Esophagus muscularis mucosa (tissue), 4 donors: ENCODE measurements at regions not wholly inside any gene's neighbourhood (a gene's known extent, or its start where the extent isn't known, plus 50 kb on each side); places are given as distances from the start of the nearest gene placed in this dataset.

ENCODE experiments used
- DNase-seq: peaks from one replicate; pipeline ENCODE4 v3.0.0-alpha.2; 2017; ENCODE audit errors: extremely low spot score
- H3K27ac ChIP-seq, 4 donors: fragments of 200-600 bp; sonication (generic); replicated peaks in 1 of 4; 1 replicate in 3 of 4; 2 replicates in 1 of 4; pipeline ENCODE4 v1.5.1; 2016 to 2019; ENCODE audit warnings: mild to moderate bottlenecking in 1 of 4
- H3K27me3 ChIP-seq, 4 donors: fragments of 200-600 bp; sonication (generic); one replicate each; pipeline versions ENCODE4 v1.5.1 to v1.6.0; 2016 to 2019
- H3K36me3 ChIP-seq, 4 donors: fragments of 200-600 bp; sonication (generic); one replicate each; pipeline ENCODE4 v1.5.1; 2016 to 2019
- H3K4me1 ChIP-seq, 4 donors: fragments of 200-600 bp; sonication (generic); one replicate each; pipeline ENCODE4 v1.5.1; 2016 to 2019
- H3K4me3 ChIP-seq, 4 donors: fragments of 200-600 bp; sonication (generic); 1 replicate in 2 of 4; 2 replicates in 2 of 4; pipeline ENCODE4 v1.5.1; 2016 to 2019; ENCODE audit warnings: mild to moderate bottlenecking in 4 of 4, moderate library complexity in 1 of 4
- H3K9me3 ChIP-seq, 4 donors: fragments of 200-600 bp; sonication (generic); 1 replicate in 3 of 4; 2 replicates in 1 of 4; pipeline ENCODE4 v1.5.1; 2016 to 2019
- EP300 ChIP-seq: sonication (generic); formaldehyde crosslinking; IDR thresholded peaks from one replicate; pipeline ENCODE4 v1.6.1; 2017; ENCODE audit warnings: antibody characterized with exemption
- POLR2A ChIP-seq: fragments of 450-650 bp; IDR thresholded peaks from one replicate; pipeline ENCODE4 v1.6.1; 2017; ENCODE audit warnings: antibody characterized with exemption, moderate library complexity, mild to moderate bottlenecking, low read depth
- POLR2AphosphoS5 ChIP-seq, 2 donors: sonication (generic); formaldehyde crosslinking; IDR thresholded peaks; one replicate each; pipeline ENCODE4 v1.6.1; 2017; ENCODE audit warnings: antibody characterized with exemption in 2 of 2
- WGBS: methylation state at CpG from one replicate; pipeline ENCODE4 v1.1.5; 2018; 5-methylcytosine and 5-hydroxymethylcytosine counted together
- intact Hi-C: fragments of 100-400 bp; cut with DNase I; formaldehyde crosslinking; loops from one replicate; pipeline ENCODE4 v1.15.1; 2023
- TF ChIP-seq, protein P1 (sequence below), 3 experiments: fragments of 200-600 bp in 2 of 3; fragments of 450-650 bp in 1 of 3; sonication (generic) in 2 of 3; IDR thresholded peaks; one replicate each; pipeline ENCODE4 v1.5.1; 2017 to 2019; ENCODE audit warnings: antibody characterized with exemption in 3 of 3, mild to moderate bottlenecking in 2 of 3, moderate library complexity in 1 of 3

- no peaks in the 10 kb centered on the region for H3K4me1 ChIP-seq
- intact Hi-C loops: no loop called here
- H3K27ac ChIP-seq: no peak overlapping the region
- DNase-seq: no peak
- no peaks in the 10 kb centered on the region for H3K36me3 ChIP-seq
- H3K4me3 ChIP-seq: no peak overlapping the region
- 61% methylated on average over 4 of the region's 4 CpGs for WGBS
- H3K9me3 ChIP-seq: no peaks in the 10 kb centered on the region
- TF ChIP-seq, protein P1, sequence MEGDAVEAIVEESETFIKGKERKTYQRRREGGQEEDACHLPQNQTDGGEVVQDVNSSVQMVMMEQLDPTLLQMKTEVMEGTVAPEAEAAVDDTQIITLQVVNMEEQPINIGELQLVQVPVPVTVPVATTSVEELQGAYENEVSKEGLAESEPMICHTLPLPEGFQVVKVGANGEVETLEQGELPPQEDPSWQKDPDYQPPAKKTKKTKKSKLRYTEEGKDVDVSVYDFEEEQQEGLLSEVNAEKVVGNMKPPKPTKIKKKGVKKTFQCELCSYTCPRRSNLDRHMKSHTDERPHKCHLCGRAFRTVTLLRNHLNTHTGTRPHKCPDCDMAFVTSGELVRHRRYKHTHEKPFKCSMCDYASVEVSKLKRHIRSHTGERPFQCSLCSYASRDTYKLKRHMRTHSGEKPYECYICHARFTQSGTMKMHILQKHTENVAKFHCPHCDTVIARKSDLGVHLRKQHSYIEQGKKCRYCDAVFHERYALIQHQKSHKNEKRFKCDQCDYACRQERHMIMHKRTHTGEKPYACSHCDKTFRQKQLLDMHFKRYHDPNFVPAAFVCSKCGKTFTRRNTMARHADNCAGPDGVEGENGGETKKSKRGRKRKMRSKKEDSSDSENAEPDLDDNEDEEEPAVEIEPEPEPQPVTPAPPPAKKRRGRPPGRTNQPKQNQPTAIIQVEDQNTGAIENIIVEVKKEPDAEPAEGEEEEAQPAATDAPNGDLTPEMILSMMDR (IDR thresholded peaks at IDR 0.05): no peak
- TF ChIP-seq POLR2A (no peak), POLR2AphosphoS5 (IDR thresholded peaks at IDR 0.05) (no peak), EP300 (no peak)
- no peaks in the 10 kb centered on the region for H3K27me3 ChIP-seq
These were observed 178.1 kb upstream of the SEMA3E start for GRCh38 chr7:83827036-83827435.

- Histone ChIP-seq H3K4me1 (no peaks in the 10 kb centered on the region), H3K36me3 (no peaks in the 10 kb centered on the region), H3K4me3 (no peak overlapping the region), H3K27me3 (no peaks in the 10 kb centered on the region), H3K27ac (no peak overlapping the region), H3K9me3 (no peaks in the 10 kb centered on the region)
- 86% methylated on average over 2 of the region's 2 CpGs for WGBS
- no peak for DNase-seq
- TF ChIP-seq EP300: no peak
- TF ChIP-seq POLR2A: no peak
- no peak for TF ChIP-seq POLR2AphosphoS5 (IDR thresholded peaks at IDR 0.05)
- TF ChIP-seq, protein P1 (IDR thresholded peaks at IDR 0.05): no peak
- intact Hi-C loops: no loop called here
These were observed 175.3 kb upstream of the SEMA3E start for GRCh38 chr7:83824214-83824613.

DNA sequence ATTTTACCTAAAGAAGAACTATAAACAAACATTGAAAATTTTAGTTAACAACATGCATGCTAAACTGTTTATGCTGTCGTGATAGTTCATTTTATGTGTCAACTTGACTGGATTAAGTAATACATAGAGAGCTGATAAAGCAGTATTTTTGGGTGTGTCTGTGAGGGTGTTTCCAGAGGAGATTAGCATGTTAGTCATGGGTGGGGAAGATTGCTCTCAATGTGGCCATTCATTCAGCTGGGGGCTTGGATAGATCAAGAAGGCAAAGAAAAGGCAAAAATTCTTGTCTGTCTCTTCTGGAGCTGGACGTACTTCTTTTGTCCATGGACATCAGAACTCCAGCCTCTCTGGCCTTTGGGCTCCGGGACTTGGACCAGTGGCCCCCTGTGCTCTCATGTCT is 172.9 kb upstream of the SEMA3E start:
- DNase-seq: no peak
- TF ChIP-seq POLR2A (no peak), EP300 (no peak), POLR2AphosphoS5 (IDR thresholded peaks at IDR 0.05) (no peak)
- TF ChIP-seq, protein P1 (IDR thresholded peaks at IDR 0.05): no peak
- Histone ChIP-seq H3K4me1 (no peaks in the 10 kb centered on the region), H3K4me3 (no peak overlapping the region), H3K36me3 (no peaks in the 10 kb centered on the region), H3K27me3 (no peaks in the 10 kb centered on the region), H3K9me3 (no peaks in the 10 kb centered on the region), H3K27ac (no peak overlapping the region)
- intact Hi-C loops: no loop called here
- 83% methylated on average over 3 of the region's 3 CpGs for WGBS

DNA sequence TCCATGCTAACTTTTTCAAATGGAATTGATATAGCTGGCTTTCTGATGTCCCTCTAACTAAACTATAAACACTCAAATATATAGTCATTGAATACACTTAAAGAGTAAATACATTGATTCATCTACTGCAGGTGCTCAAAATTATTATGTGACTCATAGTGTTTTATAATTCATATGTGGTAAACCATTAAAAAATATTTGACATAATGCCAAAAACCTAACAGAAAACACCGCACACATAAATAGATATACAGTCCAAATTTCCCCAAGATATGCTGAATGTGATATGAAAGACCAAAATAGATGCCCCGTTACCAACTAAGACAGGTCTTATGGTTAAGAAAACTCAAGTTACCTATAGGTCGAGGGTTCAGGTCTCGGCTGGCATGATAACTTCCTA is 171.7 kb upstream of the SEMA3E start:
- WGBS: 89% methylated on average over 4 of the region's 4 CpGs
- TF ChIP-seq POLR2AphosphoS5 (IDR thresholded peaks at IDR 0.05) (no peak), POLR2A (no peak), EP300 (no peak)
- TF ChIP-seq, protein P1 (IDR thresholded peaks at IDR 0.05): no peak
- Histone ChIP-seq H3K4me1 (no peaks in the 10 kb centered on the region), H3K36me3 (no peaks in the 10 kb centered on the region), H3K9me3 (no peaks in the 10 kb centered on the region), H3K4me3 (no peak overlapping the region), H3K27me3 (no peaks in the 10 kb centered on the region), H3K27ac (no peak overlapping the region)
- intact Hi-C loops: no loop called here
- DNase-seq: no peak

- Histone ChIP-seq H3K4me1 (no peaks in the 10 kb centered on the region), H3K4me3 (no peak overlapping the region), H3K27me3 (no peaks in the 10 kb centered on the region), H3K27ac (no peak overlapping the region), H3K36me3 (no peaks in the 10 kb centered on the region), H3K9me3 (no peaks in the 10 kb centered on the region)
- WGBS: 62% methylated on average over 3 of the region's 3 CpGs
- intact Hi-C loops: no loop called here
- no peak for DNase-seq
- TF ChIP-seq, protein P1 (IDR thresholded peaks at IDR 0.05): no peak
- no peak for TF ChIP-seq POLR2AphosphoS5 (IDR thresholded peaks at IDR 0.05)
- no peak for TF ChIP-seq EP300
- no peak for TF ChIP-seq POLR2A
These were observed 171.0 kb upstream of the SEMA3E start for GRCh38 chr7:83819911-83820310.
